Retina (tissue), 1 donor: ENCODE measurements at regions not wholly inside any gene's neighbourhood (a gene's known extent, or its start where the extent isn't known, plus 50 kb on each side); places are given as distances from the start of the nearest gene placed in this dataset.
"Not testable (repeated sequence)": the region's sequence is repeated elsewhere in the genome, so short reads cannot be mapped to it uniquely, and the experiment has no call there.

Experiments
- DNase-seq: peaks from one replicate; pipeline ENCODE4 v3.0.0-alpha.2; 2016

GRCh38 chr2:138403431-138403927 is 98.1 kb upstream of the SPOPL start:
- DNase-seq: no peak

- no peak for DNase-seq
Measured at GRCh38 chr2:138414014-138414413, 87.6 kb upstream of the SPOPL start.

DNA sequence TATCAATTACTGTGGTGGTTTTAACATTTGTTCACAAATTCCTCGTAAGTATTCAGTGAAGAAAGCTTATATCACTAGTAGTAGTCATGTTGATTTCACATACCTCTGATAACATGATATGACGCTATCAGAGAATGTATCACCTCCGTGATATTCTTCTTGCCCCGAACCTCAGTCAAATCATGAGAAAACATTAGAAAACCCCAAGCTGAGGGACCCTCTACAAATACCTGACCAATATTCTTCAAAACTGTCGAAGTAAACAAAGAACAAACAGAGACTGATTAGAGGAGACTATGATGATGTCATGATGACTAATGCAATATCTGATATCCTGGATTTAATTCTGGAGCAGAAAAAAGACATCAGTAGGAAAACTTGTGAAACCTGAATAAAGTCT is 85.6 kb upstream of the SPOPL start:
- DNase-seq: no peak

- no peak for DNase-seq
Measured at GRCh38 chr2:138418453-138418852, 83.1 kb upstream of the SPOPL start.

DNA sequence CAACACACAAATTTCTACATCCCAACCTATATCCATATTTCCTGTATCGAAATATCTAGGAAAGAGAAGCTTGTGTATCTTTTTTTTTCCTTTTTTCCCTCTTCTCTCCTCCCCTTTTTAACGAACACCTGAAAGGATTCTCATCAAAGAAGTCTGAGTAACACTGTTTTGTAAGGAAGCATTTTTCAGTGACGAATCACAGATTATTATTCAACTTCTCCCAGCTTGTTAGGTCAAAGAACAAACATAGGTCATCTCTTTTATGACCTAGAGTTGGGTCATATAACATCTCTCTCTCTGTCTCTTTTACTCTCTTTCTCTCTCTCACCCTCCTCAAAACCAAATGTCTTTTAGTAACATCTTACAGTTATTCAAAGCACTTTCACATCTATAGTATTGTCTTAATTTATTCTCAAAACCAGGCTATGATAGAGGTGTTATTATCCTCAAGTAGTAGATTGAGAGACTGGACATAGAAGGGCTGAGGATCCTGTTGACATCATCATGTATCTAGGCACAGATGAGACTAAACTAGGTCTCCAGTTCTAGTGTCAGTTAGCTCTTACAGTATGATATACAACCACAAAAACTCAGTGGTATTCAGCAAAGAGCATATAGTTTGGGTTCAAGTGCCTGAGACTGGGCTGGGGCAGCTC is 80.1 kb upstream of the SPOPL start:
- DNase-seq: no peak

- DNase-seq: no peak
Measured at GRCh38 chr2:138421971-138422335, 79.6 kb upstream of the SPOPL start.

- DNase-seq: no peak
Measured at GRCh38 chr2:138423198-138423597, 78.4 kb upstream of the SPOPL start.

DNA sequence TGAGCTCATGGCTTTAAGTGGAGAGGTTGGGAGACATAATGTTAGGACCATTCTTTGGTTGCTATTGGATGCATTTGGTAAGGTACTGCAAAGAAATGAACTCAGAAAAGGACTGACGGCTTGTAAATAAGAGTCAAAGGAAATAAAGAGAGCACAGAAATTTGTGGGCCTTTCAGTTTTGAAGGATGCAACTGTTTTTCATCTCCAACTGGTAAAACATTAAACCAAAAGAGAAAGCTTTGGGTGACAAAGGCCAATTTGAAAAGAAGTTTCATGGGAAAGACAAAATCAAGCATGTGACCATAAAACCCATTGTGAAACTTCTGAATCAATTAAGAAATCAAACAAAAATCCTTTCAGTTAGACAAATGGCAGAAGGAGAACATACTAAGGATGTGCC is 77.8 kb upstream of the SPOPL start:
- DNase-seq: no peak

- no peak for DNase-seq
Measured at GRCh38 chr2:138424436-138425140, 77.0 kb upstream of the SPOPL start.

GRCh38 chr2:138426116-138426515 is 75.5 kb upstream of the SPOPL start:
- not testable (repeated sequence) for DNase-seq

DNA sequence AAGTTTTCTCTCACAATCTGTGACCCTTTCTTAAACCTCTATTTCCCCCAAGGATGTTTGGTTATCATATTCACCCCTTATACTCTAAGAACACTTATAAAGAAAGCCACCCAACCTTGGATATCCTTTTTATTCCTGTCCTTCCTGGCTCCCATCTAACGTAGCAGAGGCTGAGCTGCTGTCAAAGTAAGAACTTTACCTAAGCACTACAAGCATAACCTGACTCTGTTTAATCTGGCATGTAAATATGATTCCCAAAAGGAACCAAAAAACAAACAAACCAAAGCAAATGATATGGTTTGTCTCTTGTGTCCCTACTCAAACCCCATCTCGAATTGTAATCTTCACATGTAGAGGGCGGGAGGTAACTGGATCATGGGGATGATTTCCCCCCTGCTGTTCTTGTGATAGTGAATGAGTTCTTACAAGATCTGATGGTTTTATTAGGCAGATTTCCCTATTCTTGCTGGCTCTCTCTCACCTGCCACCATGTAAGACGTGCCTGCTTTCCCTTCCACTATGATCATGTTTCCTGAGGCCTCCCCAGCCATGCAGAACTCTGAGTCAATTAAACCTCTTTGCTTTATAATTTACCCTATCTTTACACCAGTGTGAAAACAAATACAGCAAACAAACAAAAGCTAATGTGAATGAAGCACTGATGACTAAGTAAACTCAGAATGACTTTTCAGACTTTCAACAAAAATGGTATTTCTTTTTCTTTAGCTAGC is 72.7 kb upstream of the SPOPL start:
- no peak for DNase-seq

DNA sequence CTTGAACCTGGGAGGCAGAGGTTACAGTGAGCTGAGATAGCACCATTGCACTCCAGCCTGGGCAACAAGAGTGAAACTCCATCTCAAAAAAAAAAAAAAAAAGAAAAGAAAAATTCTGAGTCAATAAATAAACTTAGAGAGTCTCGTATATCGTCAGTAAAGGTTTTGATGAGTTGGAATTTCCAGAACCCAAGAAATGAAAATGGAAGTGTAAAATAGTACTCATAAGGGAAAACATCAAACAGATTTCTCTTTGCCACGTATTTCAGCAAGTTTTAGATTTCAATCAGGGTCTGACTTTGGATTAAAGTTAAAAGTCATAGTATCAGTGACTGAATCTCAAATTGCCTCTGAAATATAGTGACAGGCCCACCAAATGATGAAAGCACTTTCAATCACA is 71.4 kb upstream of the SPOPL start:
- no peak for DNase-seq

GRCh38 chr2:138432971-138433370 is 68.6 kb upstream of the SPOPL start:
- no peak for DNase-seq

DNA sequence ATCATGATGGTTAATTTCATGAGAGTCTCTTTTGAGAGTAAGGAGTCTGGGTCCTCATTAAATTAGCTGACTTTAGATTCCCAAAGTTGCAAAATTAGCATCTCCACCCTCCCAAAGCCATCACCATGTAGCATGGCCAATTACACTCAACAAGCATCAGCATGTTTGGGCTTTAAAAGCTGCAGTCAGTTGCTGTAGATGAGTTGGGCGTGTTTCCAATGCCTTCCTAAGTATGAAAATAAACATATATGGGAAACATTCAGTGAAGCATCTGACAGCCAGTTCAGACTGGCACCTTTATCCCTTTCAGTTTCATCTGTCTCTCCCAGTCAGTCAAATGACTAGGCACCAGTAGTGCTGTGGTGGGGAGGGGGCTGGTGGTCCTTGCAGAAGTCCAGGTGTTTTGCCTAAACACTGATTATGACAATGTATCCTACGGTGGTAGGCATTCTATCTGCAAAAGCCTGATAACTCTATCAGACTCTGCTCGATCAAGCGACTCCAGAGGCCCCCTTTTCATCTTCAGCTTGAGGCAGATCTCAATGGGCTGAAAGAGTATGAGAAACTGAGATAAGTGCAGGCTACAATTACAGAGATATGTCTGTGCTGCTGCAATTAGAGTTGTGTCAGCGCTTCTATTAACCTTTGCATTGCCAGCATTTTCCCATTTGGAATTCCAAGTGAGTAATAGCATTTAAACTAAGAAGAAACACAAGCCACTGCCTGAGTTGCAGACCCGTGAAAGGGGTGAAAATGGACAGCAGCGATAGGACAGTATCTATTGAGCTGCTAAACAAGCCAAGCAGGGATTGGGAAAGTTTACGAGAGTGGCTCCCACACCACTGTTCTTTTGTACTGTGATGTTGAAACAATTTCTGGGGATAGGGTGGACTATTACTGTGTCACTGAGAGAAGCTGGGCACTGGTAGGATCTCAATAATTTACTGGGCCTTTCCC is 67.3 kb upstream of the SPOPL start:
- DNase-seq: no peak

DNA sequence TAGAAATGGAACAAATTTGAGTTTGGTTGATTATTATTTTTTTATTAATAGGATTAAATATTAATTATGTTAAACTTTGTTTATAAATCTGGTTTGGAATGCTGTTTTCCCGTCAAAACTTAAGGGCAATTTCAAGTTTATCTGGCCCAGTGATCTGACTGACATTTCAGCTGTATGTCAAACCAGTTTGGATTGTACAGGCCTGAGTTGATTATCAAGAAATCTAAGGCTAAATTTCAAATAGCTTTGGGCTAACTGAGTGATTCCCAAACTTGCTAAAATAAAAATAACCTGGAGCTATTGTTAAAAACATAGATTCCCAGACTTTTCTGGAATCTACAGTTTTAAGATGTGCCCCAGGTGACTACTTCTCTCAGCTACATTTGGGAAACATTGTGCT is 65.9 kb upstream of the SPOPL start:
- DNase-seq: no peak

GRCh38 chr2:138439733-138440132 is 61.8 kb upstream of the SPOPL start:
- DNase-seq: no peak

GRCh38 chr2:138440759-138441158 is 60.8 kb upstream of the SPOPL start:
- no peak for DNase-seq

DNA sequence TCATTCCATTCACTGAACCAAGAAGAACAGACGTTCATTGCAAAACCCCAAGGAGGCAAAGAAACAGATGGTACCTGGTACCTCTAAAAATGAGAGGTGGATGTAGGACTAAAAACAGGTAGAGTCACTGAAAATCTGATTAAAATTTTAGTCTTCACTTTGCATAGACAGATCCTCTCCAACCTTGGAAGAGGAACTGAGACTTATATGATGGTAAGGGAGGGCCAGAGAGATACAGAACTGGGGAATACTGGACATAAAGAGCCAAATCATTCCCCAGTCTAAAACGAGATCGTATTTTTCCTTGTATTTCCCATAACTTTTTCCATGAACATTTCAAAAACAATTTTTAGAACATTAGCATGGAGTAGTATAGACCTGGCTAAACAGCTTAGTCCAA is 59.7 kb upstream of the SPOPL start:
- DNase-seq: no peak

- DNase-seq: no peak
Measured at GRCh38 chr2:138444411-138444810, 57.2 kb upstream of the SPOPL start.

DNA sequence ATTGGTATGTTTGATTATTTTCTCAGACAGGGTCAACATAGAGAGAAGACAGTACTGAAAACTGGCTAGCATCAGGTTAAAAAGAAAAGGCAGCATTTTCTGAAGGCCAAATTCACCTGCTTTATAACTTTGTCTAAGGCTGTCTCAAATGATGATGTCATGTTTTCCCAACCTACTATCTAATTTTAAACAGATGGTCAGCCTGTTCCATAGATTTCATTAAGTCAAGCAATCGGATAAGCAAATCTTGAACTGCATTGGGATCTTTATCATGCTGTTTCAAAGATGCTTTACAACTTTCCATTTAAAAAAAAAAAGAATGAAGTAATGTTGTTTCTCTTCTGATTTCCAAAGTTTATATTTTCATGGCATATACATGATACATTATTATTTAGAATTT is 56.3 kb upstream of the SPOPL start:
- no peak for DNase-seq

DNA sequence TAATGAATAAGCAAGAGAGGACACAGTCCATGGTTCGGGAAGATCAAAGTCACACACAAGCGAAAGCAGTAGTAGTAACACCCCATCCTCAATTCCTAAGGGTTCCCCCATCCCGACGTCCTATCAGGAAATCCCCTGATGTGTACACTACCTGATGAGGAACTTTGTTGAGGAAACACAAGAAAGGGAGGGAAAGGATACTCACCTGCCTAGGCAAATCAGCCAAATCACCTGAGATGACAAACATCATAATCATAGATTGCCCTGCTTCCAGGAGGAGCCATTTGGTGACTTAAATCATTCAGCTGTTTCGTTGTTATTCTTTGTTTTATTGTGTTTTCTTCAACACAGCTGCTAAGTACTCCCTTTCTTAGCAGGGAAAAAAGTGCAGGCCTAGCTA is 55.5 kb upstream of the SPOPL start:
- DNase-seq: no peak

DNA sequence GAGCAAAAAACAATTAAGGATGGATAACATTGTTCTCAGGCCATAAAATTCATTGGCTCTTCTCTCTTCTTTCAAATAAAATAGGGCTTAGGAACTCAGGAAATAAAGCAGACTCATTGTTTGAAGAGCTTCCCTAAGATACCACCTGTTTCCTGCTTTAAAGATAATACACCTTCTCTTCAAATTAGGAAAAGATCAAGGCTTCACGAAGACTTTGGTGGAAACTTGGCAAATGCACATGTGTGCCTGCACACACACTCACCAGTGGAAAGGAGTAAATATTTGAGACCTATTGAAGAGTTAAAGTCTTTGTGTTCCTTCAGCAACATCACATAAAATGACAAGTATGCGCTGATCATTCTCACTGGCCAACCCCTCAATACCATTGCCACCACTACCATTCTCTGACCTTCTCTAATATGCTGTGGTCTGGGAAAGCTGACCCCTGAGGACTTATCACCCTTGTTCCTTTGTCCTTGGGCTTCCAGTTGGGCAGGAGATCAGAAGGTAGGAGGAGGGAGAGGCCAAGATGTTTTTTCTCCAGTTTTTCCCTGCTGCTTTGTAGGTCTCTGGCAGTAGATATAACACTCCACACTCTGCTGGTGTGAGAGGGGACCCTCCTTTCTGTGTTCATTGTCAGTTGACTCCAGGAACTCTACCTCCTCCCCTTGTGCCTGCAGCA is 53.5 kb upstream of the SPOPL start:
- DNase-seq: no peak
